BJ (cell line): ENCODE measurements at regions not wholly inside any gene's neighbourhood (a gene's known extent, or its start where the extent isn't known, plus 50 kb on each side); places are given as distances from the start of the nearest gene placed in this dataset.

Experiments used
- CTCF ChIA-PET: fragments of 350-600 bp; formaldehyde crosslinking; extraction: SDS; loops from one replicate; lab custom pipeline; 2021; ENCODE audit warnings: antibody characterized with exemption, inconsistent platforms; lab: Yijun Ruan, JAX
- POLR2A ChIA-PET: fragments of 300-600 bp; sonication (Branson Sonifier 250); formaldehyde crosslinking; extraction: SDS; loops from one replicate; lab custom pipeline; 2021; ENCODE audit warnings: antibody characterized with exemption; lab: Charles Lee
- DNase-seq: peaks from one replicate; pipeline ENCODE4 v3.0.0-alpha.2; 2011; ENCODE audit warnings: low read depth
- H3K27me3 ChIP-seq: 2 replicates; pipeline ENCODE4 v1.6.0; 2011; ENCODE audit warnings: low read length; ENCODE audit not compliant: control insufficient read depth, insufficient read depth
- H3K36me3 ChIP-seq: 2 replicates; pipeline ENCODE4 v1.5.1; 2011; ENCODE audit warnings: low read length; ENCODE audit not compliant: control insufficient read depth, insufficient read depth
- H3K4me3 ChIP-seq: 2 replicates; pipeline ENCODE4 v1.5.1; 2011; ENCODE audit warnings: low read depth, mild to moderate bottlenecking, control low read depth, low read length
- CTCF ChIP-seq: IDR thresholded peaks from 2 replicates; pipeline ENCODE4 v1.5.1; 2011; ENCODE audit warnings: low read depth, mild to moderate bottlenecking, control low read depth, inconsistent platforms, low read length, moderate library complexity; ENCODE audit not compliant: insufficient read depth

GRCh38 chr12:25877446-25877845 is 81.0 kb upstream of the RASSF8 start:
- Histone ChIP-seq H3K27me3 (no peaks in the 10 kb centered on the region), H3K36me3 (no peaks in the 10 kb centered on the region), H3K4me3 (no peak overlapping the region)
- POLR2A ChIA-PET, result no interaction called here
- DNase-seq, result no peak
- no peak for TF ChIP-seq CTCF
- CTCF ChIA-PET, result interaction anchor here (1.2 kb wide), 1 partner anchor 8 kb away, joined by 3 read pairs; no protein-coding TSS in a partner anchor

- POLR2A ChIA-PET, result no interaction called here
- CTCF ChIA-PET, result no interaction called here
- no peaks in the 10 kb centered on the region for H3K36me3 ChIP-seq
- no peak for DNase-seq
- no peak for TF ChIP-seq CTCF
- H3K4me3 ChIP-seq, result no peak overlapping the region
- no peaks in the 10 kb centered on the region for H3K27me3 ChIP-seq
Measured at GRCh38 chr12:25882266-25882665, 76.2 kb upstream of the RASSF8 start.

GRCh38 chr12:25883026-25883916 is 75.2 kb upstream of the RASSF8 start:
- no peak for TF ChIP-seq CTCF
- H3K4me3 ChIP-seq, result no peak overlapping the region
- no peaks in the 10 kb centered on the region for H3K36me3 ChIP-seq
- POLR2A ChIA-PET, result no interaction called here
- no peaks in the 10 kb centered on the region for H3K27me3 ChIP-seq
- no peak for DNase-seq
- CTCF ChIA-PET, result no interaction called here

DNA sequence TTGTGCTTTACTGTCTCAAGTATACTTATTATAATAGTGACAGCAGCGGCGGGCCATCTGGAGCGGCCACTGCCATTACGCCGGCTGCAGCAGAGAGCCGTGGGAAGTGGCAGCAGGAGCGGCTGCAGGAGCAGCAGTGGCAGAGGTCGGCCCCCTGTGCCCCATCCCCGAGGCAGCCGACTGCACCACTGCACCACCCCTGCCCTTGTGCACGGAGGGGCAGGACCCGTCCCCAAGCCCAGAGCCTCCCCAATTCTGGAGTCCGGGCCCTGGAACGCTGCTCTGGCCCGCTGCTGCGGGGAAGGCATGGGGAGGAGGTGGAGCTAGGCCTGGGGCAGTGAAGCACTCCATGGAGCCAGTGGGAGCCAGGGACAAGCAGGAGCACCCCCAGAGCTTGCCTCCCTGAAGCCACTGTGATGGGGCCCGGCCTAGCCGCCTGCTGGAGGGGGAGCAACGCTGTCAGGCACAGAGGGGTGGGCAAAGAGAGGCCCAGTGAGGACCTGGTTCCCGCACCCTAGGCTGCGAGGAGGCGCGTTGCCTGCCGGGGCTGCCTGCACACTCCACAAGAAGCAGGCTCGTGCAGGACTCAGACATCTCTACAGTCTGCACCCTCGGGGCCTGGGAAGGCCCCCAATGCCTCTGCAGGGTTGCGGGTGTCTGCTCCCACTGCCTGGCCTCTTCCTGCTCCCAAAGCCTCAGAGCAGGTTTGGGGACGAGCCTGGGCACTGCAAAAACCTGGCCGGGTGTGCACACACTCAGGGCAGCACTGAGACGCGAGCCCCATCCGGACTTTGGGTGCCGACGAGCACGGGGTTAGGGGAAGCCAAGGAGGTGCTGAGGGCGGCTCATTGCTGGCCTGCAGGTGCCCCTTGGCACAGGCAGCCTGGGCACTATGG is 74.2 kb upstream of the RASSF8 start:
- no peak for TF ChIP-seq CTCF
- H3K36me3 ChIP-seq, result no peaks in the 10 kb centered on the region
- POLR2A ChIA-PET, result no interaction called here

GRCh38 chr12:25884920-25885234 is 73.6 kb upstream of the RASSF8 start:
- H3K4me3 ChIP-seq, result no peak overlapping the region
- ChIA-PET CTCF (interaction anchor here (0.9 to 1.6 kb wide), 2 partner anchors 8 to 14 kb away, joined by 3 to 5 read pairs; no protein-coding TSS in a partner anchor), POLR2A (no interaction called here)
- no peak for DNase-seq
- H3K27me3 ChIP-seq, result no peaks in the 10 kb centered on the region
- TF ChIP-seq CTCF, result no peak
- no peaks in the 10 kb centered on the region for H3K36me3 ChIP-seq

More for the DNA sequence above, 74.2 kb upstream of the RASSF8 start:
- H3K27me3 ChIP-seq, result no peaks in the 10 kb centered on the region
- CTCF ChIA-PET, result no interaction called here
- H3K4me3 ChIP-seq, result no peak overlapping the region
- no peak for DNase-seq
